NCI-H146 (cell line): ENCODE measurements at regions not wholly inside any gene's neighbourhood (a gene's known extent, or its start where the extent isn't known, plus 50 kb on each side); places are given as distances from the start of the nearest gene placed in this dataset.

ENCODE experiments used
- DNase-seq: peaks from one replicate; lab custom pipeline; 2025; lab: John Stamatoyannopoulos, UW

- DNase-seq, result no peak
These were observed 488.3 kb upstream of the GOLIM4 start for GRCh38 chr3:168583977-168584376.

- DNase-seq, result no peak
These were observed 486.8 kb upstream of the GOLIM4 start for GRCh38 chr3:168582503-168582902.

- peak; percentile 69 for DNase-seq
These were observed 486.1 kb upstream of the GOLIM4 start for GRCh38 chr3:168581771-168582225.

- no peak for DNase-seq
These were observed 483.3 kb upstream of the GOLIM4 start for GRCh38 chr3:168579010-168579409.

- no peak for DNase-seq
These were observed 480.0 kb upstream of the GOLIM4 start for GRCh38 chr3:168575750-168576149.

- DNase-seq, result peak; percentile 46
These were observed 478.9 kb upstream of the GOLIM4 start for GRCh38 chr3:168574455-168575158.

GRCh38 chr3:168570404-168571155 lies 474.9 kb upstream of the GOLIM4 start:
- no peak for DNase-seq

DNA sequence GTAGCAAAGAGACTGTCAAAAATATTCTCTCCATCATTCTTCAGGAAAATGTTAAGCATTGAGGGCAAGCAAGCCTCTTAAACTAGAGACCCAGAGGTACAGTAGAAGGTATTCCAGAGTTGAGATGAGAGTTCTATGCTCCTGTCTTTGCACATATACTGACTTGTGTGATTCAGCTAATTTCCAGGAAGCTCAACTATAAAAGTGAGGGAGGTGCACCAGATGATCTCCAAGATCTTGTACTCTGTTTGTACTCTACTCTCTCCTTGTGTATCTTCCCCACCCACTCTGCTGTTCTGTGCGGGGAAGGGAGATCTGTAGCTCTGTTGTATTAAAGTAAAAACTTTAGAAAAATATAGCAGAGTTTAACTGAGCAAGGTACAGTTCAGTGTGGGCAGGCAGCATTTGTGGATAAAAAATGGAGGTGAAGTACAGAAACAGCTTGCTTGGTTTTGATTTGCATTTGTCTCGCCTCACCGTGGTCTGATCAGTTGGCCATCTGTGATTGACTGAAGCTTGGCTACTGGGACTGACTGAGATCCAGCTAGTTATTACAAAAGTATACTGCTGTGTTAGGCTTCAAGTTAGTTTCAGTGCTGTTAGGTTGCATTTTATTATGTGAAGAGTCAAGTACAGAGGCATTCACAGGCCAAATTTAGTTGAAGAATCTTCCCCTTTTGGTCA lies 463.1 kb upstream of the GOLIM4 start:
- DNase-seq, result no peak

DNA sequence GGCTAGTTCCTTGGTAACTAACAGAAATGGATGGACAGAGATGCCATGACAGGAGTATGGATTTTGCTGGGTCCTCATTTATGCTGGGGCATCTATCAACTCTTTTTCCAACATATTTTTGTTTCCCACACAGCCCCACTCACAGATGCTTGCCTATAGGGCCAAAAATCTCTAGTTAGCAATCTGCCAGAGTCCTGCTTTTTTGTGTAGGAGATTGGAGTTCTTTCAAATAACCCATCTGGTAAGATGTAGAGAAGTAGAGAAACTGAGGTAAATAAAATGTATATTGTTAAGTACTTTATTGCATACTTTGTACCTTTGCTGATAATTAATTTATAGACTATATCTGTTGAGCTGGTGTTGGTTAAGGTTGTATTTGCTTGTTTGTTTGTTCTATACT lies 456.5 kb upstream of the GOLIM4 start:
- DNase-seq, result no peak

DNA sequence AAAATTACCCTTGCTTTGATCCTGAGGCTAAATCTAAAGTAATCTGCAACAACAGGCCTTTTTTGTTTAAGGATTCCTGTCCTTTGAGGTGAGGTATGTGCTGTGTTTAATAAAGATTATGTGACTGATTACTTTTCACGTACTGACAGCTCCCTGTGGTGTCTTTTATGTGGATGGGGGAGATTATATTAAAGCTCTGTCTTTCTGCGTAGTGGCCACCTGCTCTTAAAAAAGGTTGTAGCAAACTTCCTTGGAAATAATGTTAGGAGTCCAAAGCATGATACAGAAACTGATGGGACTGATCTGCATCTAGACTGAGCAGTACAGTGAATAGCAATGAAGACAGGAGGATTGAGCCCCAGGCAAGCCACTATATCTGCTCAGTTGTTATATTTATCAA lies 453.0 kb upstream of the GOLIM4 start:
- DNase-seq, result peak; percentile 97

DNA sequence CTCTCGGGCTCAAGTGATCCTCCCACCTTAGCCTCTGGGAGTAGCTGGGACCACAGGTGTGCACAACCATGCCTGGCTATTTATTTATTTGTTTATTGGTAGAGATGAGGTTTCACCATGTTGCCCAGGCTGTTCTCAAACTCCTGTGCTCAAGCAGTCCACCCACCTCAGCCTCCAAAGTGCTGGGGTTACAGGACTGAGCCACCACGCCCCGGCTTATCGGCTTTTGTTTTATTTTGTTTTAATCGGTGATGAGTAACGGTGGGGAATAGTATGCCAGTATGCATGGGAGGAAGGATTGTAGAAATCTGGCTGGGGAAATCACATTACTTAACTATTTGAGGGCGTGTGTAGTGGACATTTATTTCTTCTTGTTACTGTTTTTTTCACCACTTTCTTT lies 451.0 kb upstream of the GOLIM4 start:
- DNase-seq, result no peak

DNA sequence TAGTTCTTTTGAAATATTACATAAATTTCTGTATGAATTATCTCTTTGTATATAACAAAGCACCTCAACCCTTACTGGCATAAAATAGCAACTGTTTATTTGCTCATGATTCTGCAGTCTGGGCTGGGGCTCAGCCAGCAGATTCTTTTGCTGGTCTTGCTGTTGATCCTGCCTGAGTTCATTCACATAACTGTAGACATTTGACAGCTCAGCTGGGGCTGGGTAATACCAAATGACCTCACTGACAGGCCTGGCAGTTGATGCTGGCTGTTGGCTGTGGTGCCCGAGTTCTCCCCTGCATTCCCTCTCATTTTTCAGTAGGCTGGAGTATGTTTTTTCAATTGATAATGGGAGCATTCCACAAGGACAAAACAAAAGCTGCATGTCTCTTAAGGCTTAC lies 449.9 kb upstream of the GOLIM4 start:
- peak; percentile 48 for DNase-seq

GRCh38 chr3:168544097-168544957 lies 448.6 kb upstream of the GOLIM4 start:
- peak; percentile 49 for DNase-seq

DNA sequence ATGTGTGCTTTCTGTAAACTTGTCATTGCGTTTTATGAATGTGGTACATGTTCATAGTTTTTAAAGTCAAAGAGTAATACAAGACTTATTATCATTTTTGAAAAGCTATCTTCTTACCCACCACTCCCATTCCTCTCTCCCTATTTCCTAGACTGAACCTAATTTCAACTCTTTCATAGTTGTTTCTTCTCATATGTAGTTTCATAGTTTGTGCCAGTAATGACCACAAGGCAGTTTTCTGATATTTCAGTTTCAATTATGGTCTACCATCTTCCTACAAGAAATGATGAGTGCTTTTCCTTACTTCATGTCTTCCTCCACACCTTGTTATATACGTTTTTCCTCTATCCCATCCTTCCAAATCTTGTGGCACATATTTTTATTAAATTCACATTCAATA lies 445.0 kb upstream of the GOLIM4 start:
- no peak for DNase-seq

GRCh38 chr3:168539909-168540308 lies 444.2 kb upstream of the GOLIM4 start:
- DNase-seq, result no peak

DNA sequence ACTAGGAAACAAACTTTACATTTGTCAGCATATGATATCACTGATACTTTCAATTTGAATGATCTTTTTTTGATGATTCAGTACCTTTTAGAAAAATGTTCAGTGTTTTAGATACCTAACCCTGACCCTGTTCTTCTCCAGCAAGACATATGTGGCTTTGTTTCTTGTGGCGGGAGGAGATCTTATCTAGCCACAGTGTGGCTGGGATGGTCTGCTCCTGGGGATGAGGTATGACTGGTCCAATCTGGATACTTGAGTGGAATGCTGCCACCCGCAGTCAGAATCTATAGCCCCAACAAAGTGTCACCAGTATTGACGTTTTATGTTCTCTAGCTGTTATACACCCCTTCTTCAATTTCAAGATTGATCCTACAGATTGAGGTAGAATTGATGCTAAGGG lies 439.0 kb upstream of the GOLIM4 start:
- no peak for DNase-seq

- no peak for DNase-seq
These were observed 437.9 kb upstream of the GOLIM4 start for GRCh38 chr3:168533600-168533999.

GRCh38 chr3:168532135-168532534 lies 436.4 kb upstream of the GOLIM4 start:
- no peak for DNase-seq

DNA sequence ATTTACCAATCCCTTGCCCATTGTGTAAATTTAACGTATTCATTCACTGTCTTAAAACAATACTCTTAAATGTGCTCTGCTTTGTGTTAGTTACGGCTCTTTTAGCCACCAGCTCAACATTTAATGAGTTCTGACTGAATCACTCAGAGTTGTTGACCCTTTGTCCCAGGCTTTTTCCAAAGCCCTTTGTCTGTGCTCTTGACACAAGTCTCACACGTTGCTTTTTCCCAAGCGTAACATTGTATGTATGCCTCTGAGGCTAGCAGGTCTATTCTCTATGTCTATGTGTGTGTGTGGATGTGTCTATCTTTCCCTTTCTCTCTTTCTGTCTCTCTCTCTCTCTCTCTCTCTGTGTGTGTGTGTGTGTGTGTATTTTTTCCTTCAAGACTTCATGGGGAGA lies 435.4 kb upstream of the GOLIM4 start:
- DNase-seq, result peak; percentile 17

GRCh38 chr3:168524129-168524528 lies 428.4 kb upstream of the GOLIM4 start:
- no peak for DNase-seq

GRCh38 chr3:168517249-168518071 lies 421.7 kb upstream of the GOLIM4 start:
- DNase-seq, result peak; percentile 96
